Left forelimb (tissue), 1 donor: ENCODE measurements at regions not wholly inside any gene's neighbourhood (a gene's known extent, or its start where the extent isn't known, plus 50 kb on each side); places are given as distances from the start of the nearest gene placed in this dataset.

Experiments used
- DNase-seq: peaks from one replicate; pipeline ENCODE4 v3.0.0-alpha.2; 2018; ENCODE audit warnings: low spot score

GRCh38 chr15:94760348-94760747 is 529.0 kb downstream of the MCTP2 start:
- DNase-seq = no peak

- no peak for DNase-seq
Measured at GRCh38 chr15:94761574-94761973, 530.2 kb downstream of the MCTP2 start.

- no peak for DNase-seq
Measured at GRCh38 chr15:94769089-94769488, 537.7 kb downstream of the MCTP2 start.

- DNase-seq = no peak
Measured at GRCh38 chr15:94770199-94770598, 538.8 kb downstream of the MCTP2 start.

- no peak for DNase-seq
Measured at GRCh38 chr15:94777037-94777436, 545.7 kb downstream of the MCTP2 start.

- no peak for DNase-seq
Measured at GRCh38 chr15:94778840-94779239, 547.5 kb downstream of the MCTP2 start.

GRCh38 chr15:94780166-94780565 is 548.8 kb downstream of the MCTP2 start:
- no peak for DNase-seq

- no peak for DNase-seq
Measured at GRCh38 chr15:94785091-94785490, 553.7 kb downstream of the MCTP2 start.

- DNase-seq = no peak
Measured at GRCh38 chr15:94791008-94791407, 559.6 kb downstream of the MCTP2 start.

GRCh38 chr15:94791510-94791909 is 560.1 kb downstream of the MCTP2 start:
- no peak for DNase-seq

- DNase-seq = no peak
Measured at GRCh38 chr15:94792196-94792595, 560.8 kb downstream of the MCTP2 start.

GRCh38 chr15:94793207-94793606 is 561.8 kb downstream of the MCTP2 start:
- no peak for DNase-seq

- DNase-seq = no peak
Measured at GRCh38 chr15:94793641-94794040, 562.3 kb downstream of the MCTP2 start.

- DNase-seq = no peak
Measured at GRCh38 chr15:94804613-94805012, 573.3 kb downstream of the MCTP2 start.

GRCh38 chr15:94815110-94815731 is 583.9 kb downstream of the MCTP2 start:
- DNase-seq = no peak

GRCh38 chr15:94815914-94816313 is 584.6 kb downstream of the MCTP2 start:
- DNase-seq = no peak

GRCh38 chr15:94829887-94830884 is 598.8 kb downstream of the MCTP2 start:
- DNase-seq = no peak

GRCh38 chr15:94834000-94834399 is 602.6 kb downstream of the MCTP2 start:
- DNase-seq = no peak

GRCh38 chr15:94834494-94834893 is 603.1 kb downstream of the MCTP2 start:
- no peak for DNase-seq

- no peak for DNase-seq
Measured at GRCh38 chr15:94838281-94838680, 606.9 kb downstream of the MCTP2 start.

- DNase-seq = no peak
Measured at GRCh38 chr15:94840794-94841783, 609.7 kb downstream of the MCTP2 start.

- DNase-seq = no peak
Measured at GRCh38 chr15:94843060-94843459, 611.7 kb downstream of the MCTP2 start.
